GM19468 (cell line): ENCODE measurements at regions not wholly inside any gene's neighbourhood (a gene's known extent, or its start where the extent isn't known, plus 50 kb on each side); places are given as distances from the start of the nearest gene placed in this dataset.
"Not testable (repeated sequence)": the region's sequence is repeated elsewhere in the genome, so short reads cannot be mapped to it uniquely, and the experiment has no call there.

Experiments used
- ATAC-seq: cut with Tn5 transposase; IDR thresholded peaks from one replicate; pipeline ENCODE4 v1.9.1; 2021; ENCODE audit warnings: mild to moderate bottlenecking, moderate library complexity, moderate number of reproducible peaks; ENCODE audit not compliant: unreplicated experiment; ENCODE audit errors: extremely low read depth

GRCh38 chr2:187676050-187676449, 121.8 kb upstream of the TFPI start:
- ATAC-seq: not testable (repeated sequence)

- ATAC-seq: no peak
Measured at GRCh38 chr2:187679454-187679853, 125.2 kb upstream of the TFPI start.

- ATAC-seq: no peak
Measured at GRCh38 chr2:187684174-187684573, 129.9 kb upstream of the TFPI start.

- ATAC-seq: no peak
Measured at GRCh38 chr2:187686416-187687024, 132.3 kb upstream of the TFPI start.

GRCh38 chr2:187687585-187687984, 133.3 kb upstream of the TFPI start:
- no peak for ATAC-seq

- ATAC-seq: no peak
Measured at GRCh38 chr2:187689372-187689771, 135.1 kb upstream of the TFPI start.

GRCh38 chr2:187693923-187694322, 139.7 kb upstream of the TFPI start:
- ATAC-seq: no peak

- not testable (repeated sequence) for ATAC-seq
Measured at GRCh38 chr2:187696644-187697043, 142.4 kb upstream of the TFPI start.

- ATAC-seq: no peak
Measured at GRCh38 chr2:187698374-187699110, 144.3 kb upstream of the TFPI start.

- no peak for ATAC-seq
Measured at GRCh38 chr2:187702157-187702556, 147.9 kb upstream of the TFPI start.

GRCh38 chr2:187708272-187708671, 154.0 kb upstream of the TFPI start:
- no peak for ATAC-seq

GRCh38 chr2:187709065-187709464, 154.8 kb upstream of the TFPI start:
- ATAC-seq: no peak

- no peak for ATAC-seq
Measured at GRCh38 chr2:187710791-187711521, 156.7 kb upstream of the TFPI start.

- no peak for ATAC-seq
Measured at GRCh38 chr2:187715590-187715989, 161.4 kb upstream of the TFPI start.

- ATAC-seq: no peak
Measured at GRCh38 chr2:187716301-187716700, 162.1 kb upstream of the TFPI start.

- no peak for ATAC-seq
Measured at GRCh38 chr2:187718092-187718491, 163.9 kb upstream of the TFPI start.

GRCh38 chr2:187719510-187719909, 165.3 kb upstream of the TFPI start:
- no peak for ATAC-seq

- no peak for ATAC-seq
Measured at GRCh38 chr2:187748958-187749357, 194.7 kb upstream of the TFPI start.

- ATAC-seq: no peak
Measured at GRCh38 chr2:187749804-187750431, 195.7 kb upstream of the TFPI start.

GRCh38 chr2:187768995-187769394, 214.8 kb upstream of the TFPI start:
- no peak for ATAC-seq

- ATAC-seq: no peak
Measured at GRCh38 chr2:187769437-187769836, 215.2 kb upstream of the TFPI start.
